ENCODE measurements at regions not wholly inside any gene's neighbourhood (a gene's known extent, or its start where the extent isn't known, plus 50 kb on each side); places are given as distances from the start of the nearest gene placed in this dataset.

DNA sequence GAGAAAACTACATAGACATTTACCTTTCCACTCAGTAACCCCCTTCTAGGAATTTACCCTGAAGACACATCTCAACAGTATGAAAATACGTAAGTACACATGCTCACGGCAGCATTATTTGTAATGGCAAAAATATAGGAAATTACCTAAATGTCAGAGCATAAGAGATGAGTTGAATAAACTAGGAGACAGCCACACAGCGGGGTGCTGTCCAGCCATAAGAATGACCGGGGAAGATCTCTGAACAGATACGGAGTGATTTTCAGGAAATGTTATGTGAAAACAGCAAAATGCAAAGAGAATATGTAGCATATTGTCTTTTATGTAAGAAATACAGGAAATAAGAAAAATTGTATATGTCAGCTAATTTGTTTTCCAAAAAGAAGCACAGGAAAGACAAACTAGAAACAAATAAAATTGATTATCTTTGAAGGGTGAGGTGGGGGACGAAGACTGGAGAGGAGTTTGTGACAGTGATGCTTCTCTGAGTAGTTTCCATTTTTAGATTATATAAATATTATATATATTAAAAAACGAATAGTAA is 195.4 kb downstream of the HAUS1 start (continued):
- TF ChIP-seq, protein P1, sequence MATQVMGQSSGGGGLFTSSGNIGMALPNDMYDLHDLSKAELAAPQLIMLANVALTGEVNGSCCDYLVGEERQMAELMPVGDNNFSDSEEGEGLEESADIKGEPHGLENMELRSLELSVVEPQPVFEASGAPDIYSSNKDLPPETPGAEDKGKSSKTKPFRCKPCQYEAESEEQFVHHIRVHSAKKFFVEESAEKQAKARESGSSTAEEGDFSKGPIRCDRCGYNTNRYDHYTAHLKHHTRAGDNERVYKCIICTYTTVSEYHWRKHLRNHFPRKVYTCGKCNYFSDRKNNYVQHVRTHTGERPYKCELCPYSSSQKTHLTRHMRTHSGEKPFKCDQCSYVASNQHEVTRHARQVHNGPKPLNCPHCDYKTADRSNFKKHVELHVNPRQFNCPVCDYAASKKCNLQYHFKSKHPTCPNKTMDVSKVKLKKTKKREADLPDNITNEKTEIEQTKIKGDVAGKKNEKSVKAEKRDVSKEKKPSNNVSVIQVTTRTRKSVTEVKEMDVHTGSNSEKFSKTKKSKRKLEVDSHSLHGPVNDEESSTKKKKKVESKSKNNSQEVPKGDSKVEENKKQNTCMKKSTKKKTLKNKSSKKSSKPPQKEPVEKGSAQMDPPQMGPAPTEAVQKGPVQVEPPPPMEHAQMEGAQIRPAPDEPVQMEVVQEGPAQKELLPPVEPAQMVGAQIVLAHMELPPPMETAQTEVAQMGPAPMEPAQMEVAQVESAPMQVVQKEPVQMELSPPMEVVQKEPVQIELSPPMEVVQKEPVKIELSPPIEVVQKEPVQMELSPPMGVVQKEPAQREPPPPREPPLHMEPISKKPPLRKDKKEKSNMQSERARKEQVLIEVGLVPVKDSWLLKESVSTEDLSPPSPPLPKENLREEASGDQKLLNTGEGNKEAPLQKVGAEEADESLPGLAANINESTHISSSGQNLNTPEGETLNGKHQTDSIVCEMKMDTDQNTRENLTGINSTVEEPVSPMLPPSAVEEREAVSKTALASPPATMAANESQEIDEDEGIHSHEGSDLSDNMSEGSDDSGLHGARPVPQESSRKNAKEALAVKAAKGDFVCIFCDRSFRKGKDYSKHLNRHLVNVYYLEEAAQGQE (IDR thresholded peaks at IDR 0.05; ENCODE audit: borderline replicate concordance): peak; percentile 27; the same call in 1 of the 2 replicates
- TF ChIP-seq, protein P1 (CRISPR knock-in tag; IDR thresholded peaks at IDR 0.05; ENCODE audit: low read depth): no peak
- TF ChIP-seq ZNF696 (CRISPR knock-in tag; conservative IDR thresholded peaks at IDR 0.05) (no peak), KLF6 (CRISPR knock-in tag; IDR thresholded peaks at IDR 0.05; ENCODE audit: borderline replicate concordance) (no peak), ZNF217 (CRISPR knock-in tag; IDR thresholded peaks at IDR 0.05) (no peak), PHF8 (IDR thresholded peaks at IDR 0.05; ENCODE audit: borderline replicate concordance, low read length) (no peak), SREBF1 (IDR thresholded peaks at IDR 0.05; ENCODE audit: borderline replicate concordance, low read depth, low read length) (no peak), NUFIP1 (IDR thresholded peaks at IDR 0.05; ENCODE audit: partially characterized antibody) (no peak), MAFK (IDR thresholded peaks at IDR 0.05; ENCODE audit: low read length) (peak; percentile 67; the same call in 1 of the 2 replicates), NR4A1 (CRISPR knock-in tag; IDR thresholded peaks at IDR 0.05) (no peak), NR4A1 (tag; IDR thresholded peaks at IDR 0.05) (no peak), SAFB (IDR thresholded peaks at IDR 0.05; ENCODE audit: borderline replicate concordance, low read depth, low read length) (no peak), SRSF3 (IDR thresholded peaks at IDR 0.05; ENCODE audit: insufficient read depth, low read length) (no peak), DMBX1 (CRISPR knock-in tag; IDR thresholded peaks at IDR 0.05; ENCODE audit: borderline replicate concordance) (no peak), ZNF311 (CRISPR knock-in tag; IDR thresholded peaks at IDR 0.05) (no peak)
- TF ChIP-seq, protein P2, sequence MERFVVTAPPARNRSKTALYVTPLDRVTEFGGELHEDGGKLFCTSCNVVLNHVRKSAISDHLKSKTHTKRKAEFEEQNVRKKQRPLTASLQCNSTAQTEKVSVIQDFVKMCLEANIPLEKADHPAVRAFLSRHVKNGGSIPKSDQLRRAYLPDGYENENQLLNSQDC (CRISPR knock-in tag; IDR thresholded peaks at IDR 0.05): no peak
- TF ChIP-seq, protein P3, sequence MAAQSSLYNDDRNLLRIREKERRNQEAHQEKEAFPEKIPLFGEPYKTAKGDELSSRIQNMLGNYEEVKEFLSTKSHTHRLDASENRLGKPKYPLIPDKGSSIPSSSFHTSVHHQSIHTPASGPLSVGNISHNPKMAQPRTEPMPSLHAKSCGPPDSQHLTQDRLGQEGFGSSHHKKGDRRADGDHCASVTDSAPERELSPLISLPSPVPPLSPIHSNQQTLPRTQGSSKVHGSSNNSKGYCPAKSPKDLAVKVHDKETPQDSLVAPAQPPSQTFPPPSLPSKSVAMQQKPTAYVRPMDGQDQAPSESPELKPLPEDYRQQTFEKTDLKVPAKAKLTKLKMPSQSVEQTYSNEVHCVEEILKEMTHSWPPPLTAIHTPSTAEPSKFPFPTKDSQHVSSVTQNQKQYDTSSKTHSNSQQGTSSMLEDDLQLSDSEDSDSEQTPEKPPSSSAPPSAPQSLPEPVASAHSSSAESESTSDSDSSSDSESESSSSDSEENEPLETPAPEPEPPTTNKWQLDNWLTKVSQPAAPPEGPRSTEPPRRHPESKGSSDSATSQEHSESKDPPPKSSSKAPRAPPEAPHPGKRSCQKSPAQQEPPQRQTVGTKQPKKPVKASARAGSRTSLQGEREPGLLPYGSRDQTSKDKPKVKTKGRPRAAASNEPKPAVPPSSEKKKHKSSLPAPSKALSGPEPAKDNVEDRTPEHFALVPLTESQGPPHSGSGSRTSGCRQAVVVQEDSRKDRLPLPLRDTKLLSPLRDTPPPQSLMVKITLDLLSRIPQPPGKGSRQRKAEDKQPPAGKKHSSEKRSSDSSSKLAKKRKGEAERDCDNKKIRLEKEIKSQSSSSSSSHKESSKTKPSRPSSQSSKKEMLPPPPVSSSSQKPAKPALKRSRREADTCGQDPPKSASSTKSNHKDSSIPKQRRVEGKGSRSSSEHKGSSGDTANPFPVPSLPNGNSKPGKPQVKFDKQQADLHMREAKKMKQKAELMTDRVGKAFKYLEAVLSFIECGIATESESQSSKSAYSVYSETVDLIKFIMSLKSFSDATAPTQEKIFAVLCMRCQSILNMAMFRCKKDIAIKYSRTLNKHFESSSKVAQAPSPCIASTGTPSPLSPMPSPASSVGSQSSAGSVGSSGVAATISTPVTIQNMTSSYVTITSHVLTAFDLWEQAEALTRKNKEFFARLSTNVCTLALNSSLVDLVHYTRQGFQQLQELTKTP (IDR thresholded peaks at IDR 0.05; ENCODE audit: low read depth in 1 of 2, partially characterized antibody in 2 of 2): no peak
